ENCODE measurements at regions not wholly inside any gene's neighbourhood (a gene's known extent, or its start where the extent isn't known, plus 50 kb on each side); places are given as distances from the start of the nearest gene placed in this dataset.

- no peak for TF ChIP-seq CTCF (IDR thresholded peaks at IDR 0.05)
- no peak for TF ChIP-seq POLR2A (IDR thresholded peaks at IDR 0.05)
Measured at GRCh38 chr5:162473041-162473714, 405.6 kb downstream of the GABRG2 start.
